ACC112 (cell line): ENCODE measurements at regions not wholly inside any gene's neighbourhood (a gene's known extent, or its start where the extent isn't known, plus 50 kb on each side); places are given as distances from the start of the nearest gene placed in this dataset.

Experiments
- H2AFZ ChIP-seq: fragments of 200-600 bp; sonication (generic); one replicate; pipeline ENCODE4 v1.6.0; 2017; ENCODE audit warnings: antibody characterized with exemption, low read length; ENCODE audit not compliant: unreplicated experiment
- H3K27ac ChIP-seq: fragments of 200-600 bp; sonication (generic); 2 replicates; pipeline ENCODE4 v1.5.1; 2014; ENCODE audit warnings: low read depth, mild to moderate bottlenecking, antibody characterized with exemption, low read length, moderate library complexity
- H3K27me3 ChIP-seq: fragments of 200-600 bp; sonication (generic); 2 replicates; pipeline ENCODE4 v1.6.1; 2014; ENCODE audit warnings: mild to moderate bottlenecking, antibody characterized with exemption, low read length, moderate library complexity, mixed read lengths; ENCODE audit not compliant: insufficient read depth
- H3K36me3 ChIP-seq: fragments of 200-600 bp; sonication (generic); 2 replicates; pipeline ENCODE4 v1.6.1; 2016; ENCODE audit warnings: mild to moderate bottlenecking, antibody characterized with exemption, low read length, moderate library complexity, mixed read lengths; ENCODE audit not compliant: insufficient read depth
- H3K4me1 ChIP-seq: fragments of 200-600 bp; sonication (generic); one replicate; pipeline ENCODE4 v1.6.1; 2016; ENCODE audit warnings: low read length, mixed read lengths; ENCODE audit not compliant: insufficient read depth, unreplicated experiment, control insufficient read depth
- H3K4me3 ChIP-seq: fragments of 200-600 bp; sonication (generic); 2 replicates; pipeline ENCODE4 v1.5.1; 2014; ENCODE audit warnings: mild to moderate bottlenecking, low read depth, low read length
- H3K79me2 ChIP-seq: fragments of 200-600 bp; sonication (generic); one replicate; pipeline ENCODE4 v1.6.0; 2016; ENCODE audit warnings: low read length; ENCODE audit not compliant: control insufficient read depth, unreplicated experiment, insufficient read depth

- no peaks in the 10 kb centered on the region for H3K36me3 ChIP-seq
- H3K4me1 ChIP-seq, result no peaks in the 10 kb centered on the region
- no peak overlapping the region for H3K4me3 ChIP-seq
- H3K27me3 ChIP-seq, result no peaks in the 10 kb centered on the region
- H2AFZ ChIP-seq, result no peak overlapping the region
- H3K27ac ChIP-seq, result no peak overlapping the region
- H3K79me2 ChIP-seq, result no peaks in the 10 kb centered on the region
These were observed 332.5 kb downstream of the CD83 start for GRCh38 chr6:14450133-14450504.

GRCh38 chr6:14450578-14450977 lies 333.0 kb downstream of the CD83 start:
- no peaks in the 10 kb centered on the region for H3K36me3 ChIP-seq
- no peak overlapping the region for H2AFZ ChIP-seq
- no peak overlapping the region for H3K4me3 ChIP-seq

GRCh38 chr6:14451594-14452374 lies 334.2 kb downstream of the CD83 start:
- Histone ChIP-seq H3K79me2 (no peaks in the 10 kb centered on the region), H3K36me3 (no peaks in the 10 kb centered on the region), H3K27me3 (no peaks in the 10 kb centered on the region), H2AFZ (no peak overlapping the region), H3K27ac (no peak overlapping the region), H3K4me3 (no peak overlapping the region), H3K4me1 (no peaks in the 10 kb centered on the region)

More at GRCh38 chr6:14450578-14450977, 333.0 kb downstream of the CD83 start:
- no peaks in the 10 kb centered on the region for H3K4me1 ChIP-seq
- no peak overlapping the region for H3K27ac ChIP-seq
- no peaks in the 10 kb centered on the region for H3K27me3 ChIP-seq
- no peaks in the 10 kb centered on the region for H3K79me2 ChIP-seq

GRCh38 chr6:14452567-14453527 lies 335.3 kb downstream of the CD83 start:
- H2AFZ ChIP-seq, result no peak overlapping the region
- H3K4me1 ChIP-seq, result peaks cover under 1% of the 10 kb centered on the region
- no peak overlapping the region for H3K27ac ChIP-seq

GRCh38 chr6:14453712-14454472 lies 336.3 kb downstream of the CD83 start:
- no peaks in the 10 kb centered on the region for H3K79me2 ChIP-seq
- H2AFZ ChIP-seq, result no peak overlapping the region
- H3K36me3 ChIP-seq, result no peaks in the 10 kb centered on the region
- H3K4me1 ChIP-seq, result peaks cover 11% of the 10 kb centered on the region
- H3K27me3 ChIP-seq, result no peaks in the 10 kb centered on the region
- no peak overlapping the region for H3K27ac ChIP-seq
- no peak overlapping the region for H3K4me3 ChIP-seq

More at GRCh38 chr6:14452567-14453527, 335.3 kb downstream of the CD83 start:
- H3K27me3 ChIP-seq, result no peaks in the 10 kb centered on the region
- H3K36me3 ChIP-seq, result no peaks in the 10 kb centered on the region
- H3K4me3 ChIP-seq, result no peak overlapping the region
- H3K79me2 ChIP-seq, result no peaks in the 10 kb centered on the region

GRCh38 chr6:14454473-14454775 lies 336.9 kb downstream of the CD83 start:
- peaks cover 16% of the 10 kb centered on the region for H3K4me1 ChIP-seq

GRCh38 chr6:14455427-14455826 lies 337.9 kb downstream of the CD83 start:
- no peak overlapping the region for H2AFZ ChIP-seq
- no peak overlapping the region for H3K4me3 ChIP-seq
- peaks cover 16% of the 10 kb centered on the region for H3K4me1 ChIP-seq
- no peaks in the 10 kb centered on the region for H3K36me3 ChIP-seq
- H3K27ac ChIP-seq, result no peak overlapping the region
- no peaks in the 10 kb centered on the region for H3K27me3 ChIP-seq
- H3K79me2 ChIP-seq, result no peaks in the 10 kb centered on the region

More at GRCh38 chr6:14454473-14454775, 336.9 kb downstream of the CD83 start:
- no peaks in the 10 kb centered on the region for H3K79me2 ChIP-seq
- H3K27me3 ChIP-seq, result no peaks in the 10 kb centered on the region
- H3K36me3 ChIP-seq, result no peaks in the 10 kb centered on the region
- no peak overlapping the region for H3K4me3 ChIP-seq
- no peak overlapping the region for H3K27ac ChIP-seq
- H2AFZ ChIP-seq, result no peak overlapping the region

- Histone ChIP-seq H3K27me3 (no peaks in the 10 kb centered on the region), H3K4me3 (no peak overlapping the region), H3K27ac (no peak overlapping the region), H2AFZ (no peak overlapping the region), H3K4me1 (peaks cover 16% of the 10 kb centered on the region), H3K79me2 (no peaks in the 10 kb centered on the region), H3K36me3 (no peaks in the 10 kb centered on the region)
These were observed 338.5 kb downstream of the CD83 start for GRCh38 chr6:14455876-14456648.

- Histone ChIP-seq H3K36me3 (no peaks in the 10 kb centered on the region), H3K4me1 (peaks cover 16% of the 10 kb centered on the region), H3K4me3 (no peak overlapping the region), H3K27me3 (no peaks in the 10 kb centered on the region), H3K27ac (no peak overlapping the region), H2AFZ (no peak overlapping the region), H3K79me2 (no peaks in the 10 kb centered on the region)
These were observed 339.4 kb downstream of the CD83 start for GRCh38 chr6:14456941-14457340.
